GM23248 (cell line): ENCODE measurements at regions not wholly inside any gene's neighbourhood (a gene's known extent, or its start where the extent isn't known, plus 50 kb on each side); places are given as distances from the start of the nearest gene placed in this dataset.

Experiments
- EZH2 ChIP-seq: fragments of 200-600 bp; sonication (generic); IDR thresholded peaks from 2 replicates; pipeline ENCODE4 v1.6.1; 2018; ENCODE audit warnings: antibody characterized with exemption, mild to moderate bottlenecking; ENCODE audit not compliant: insufficient read depth, poor library complexity, severe bottlenecking
- EZH2phosphoT487 ChIP-seq: fragments of 200-600 bp; sonication (generic); IDR thresholded peaks from 2 replicates; pipeline ENCODE4 v1.6.1; 2018; ENCODE audit warnings: antibody characterized with exemption, moderate library complexity, mild to moderate bottlenecking, low read depth; ENCODE audit not compliant: insufficient read depth

- TF ChIP-seq EZH2phosphoT487 (no peak), EZH2 (no peak)
Measured at GRCh38 chr5:120769312-120769872, 305.3 kb downstream of the PRR16 start.
